Astrocyte of the spinal cord (primary cell): ENCODE measurements at regions not wholly inside any gene's neighbourhood (a gene's known extent, or its start where the extent isn't known, plus 50 kb on each side); places are given as distances from the start of the nearest gene placed in this dataset.
A peak's percentile ranks its signal among the peaks of the same experiment; 100 is the strongest.

Experiments
- DNase-seq: peaks from one replicate; pipeline ENCODE4 v3.0.0; 2011; ENCODE audit warnings: low read depth, low spot score
- H3K4me3 ChIP-seq: 2 replicates; pipeline ENCODE4 v1.5.1; 2011; ENCODE audit warnings: low read depth, mild to moderate bottlenecking, low read length, moderate library complexity
- CTCF ChIP-seq: IDR thresholded peaks from 2 replicates; pipeline ENCODE4 v1.5.1; 2012; ENCODE audit warnings: low read depth, mild to moderate bottlenecking, low read length, inconsistent platforms
- in situ Hi-C: cut with HindIII; loops from 2 replicates; pipeline ENCODE4 v1.10.0; 2017; ENCODE audit warnings: low sequenced_read_pairs

- in situ Hi-C loops = no loop called here
- H3K4me3 ChIP-seq = no peak overlapping the region
- TF ChIP-seq CTCF = no peak
- DNase-seq = no peak
Measured at GRCh38 chr11:28767574-28767973, 659.4 kb downstream of the METTL15 start.

DNA sequence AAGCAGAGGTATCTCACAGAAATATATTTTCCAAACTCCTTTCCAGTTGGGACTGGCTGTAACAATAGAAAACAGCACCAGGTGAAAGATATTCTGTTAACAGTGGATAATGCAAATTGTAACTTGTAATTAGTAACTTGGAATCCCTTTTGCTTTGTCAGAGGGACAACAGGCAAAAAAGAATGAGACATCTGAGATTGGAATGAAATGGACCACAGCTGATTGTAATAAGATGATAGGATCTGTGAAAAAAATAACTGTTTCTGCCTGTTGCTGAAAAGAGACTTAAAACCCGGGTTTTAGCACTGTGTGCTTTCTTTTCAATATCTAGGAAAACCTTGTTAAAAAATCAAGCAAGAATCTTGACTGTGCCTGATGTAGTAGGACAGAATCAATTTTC lies 655.7 kb downstream of the METTL15 start:
- in situ Hi-C loops = no loop called here
- no peak overlapping the region for H3K4me3 ChIP-seq
- DNase-seq = no peak
- no peak for TF ChIP-seq CTCF

GRCh38 chr11:28763151-28763550 lies 655.0 kb downstream of the METTL15 start:
- TF ChIP-seq CTCF = no peak
- in situ Hi-C loops = no loop called here
- H3K4me3 ChIP-seq = no peak overlapping the region
- no peak for DNase-seq

DNA sequence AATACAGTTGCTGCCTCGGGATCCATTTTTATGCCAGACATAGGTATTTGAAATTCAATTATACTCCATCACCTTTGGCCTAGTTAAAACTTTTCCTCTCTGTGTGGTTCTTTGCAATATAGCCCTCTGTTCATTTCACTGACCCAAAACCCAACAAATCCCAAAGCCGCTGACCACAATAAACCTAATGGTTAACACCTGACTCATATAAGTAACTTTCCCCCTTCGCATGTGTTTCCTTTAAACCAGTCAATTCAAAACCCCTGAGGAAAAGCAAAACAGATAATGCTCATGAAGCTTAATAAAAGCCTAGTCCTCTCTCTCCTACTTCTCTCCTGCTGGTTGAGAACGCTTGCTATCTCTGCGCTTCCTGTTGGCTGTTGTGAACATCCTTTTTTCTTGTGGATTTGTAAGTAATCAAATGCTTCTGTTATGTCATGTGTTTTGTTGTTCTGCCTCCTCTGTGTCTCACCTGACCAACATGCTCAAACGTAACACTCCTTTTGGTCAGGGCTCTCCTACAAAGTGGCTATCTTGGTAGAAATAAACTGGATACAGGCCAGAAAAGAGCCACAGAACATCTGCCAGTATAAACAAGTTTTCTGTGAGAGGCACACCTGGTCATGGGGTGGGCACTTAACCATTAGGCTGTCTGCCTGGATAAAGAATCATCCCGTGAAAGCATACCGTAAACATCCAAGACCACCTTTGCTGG lies 652.6 kb downstream of the METTL15 start:
- no peak overlapping the region for H3K4me3 ChIP-seq
- no peak for TF ChIP-seq CTCF
- peak; percentile 69 for DNase-seq
- in situ Hi-C loops = no loop called here

DNA sequence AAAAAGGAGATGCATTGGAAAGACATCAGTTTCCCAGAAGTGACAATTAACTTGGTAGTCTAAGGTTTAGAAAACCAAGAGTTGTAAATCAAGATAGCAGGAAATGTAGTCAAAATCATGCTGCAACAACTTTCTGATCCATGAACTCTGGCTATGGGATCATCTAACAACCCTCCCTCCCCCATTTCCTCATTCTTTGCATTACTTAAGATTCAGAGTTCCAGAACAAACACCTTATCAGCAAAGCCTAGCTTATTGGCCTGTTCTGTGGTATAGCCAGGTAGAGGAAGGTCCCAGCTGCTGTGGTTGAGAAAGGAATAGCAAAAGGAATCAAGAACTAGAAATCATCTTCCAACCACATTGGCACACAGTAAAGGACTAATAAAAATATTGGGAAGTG lies 651.1 kb downstream of the METTL15 start:
- DNase-seq = peak; percentile 31
- TF ChIP-seq CTCF = no peak
- H3K4me3 ChIP-seq = no peak overlapping the region
- in situ Hi-C loops = no loop called here

GRCh38 chr11:28757725-28758515 lies 649.7 kb downstream of the METTL15 start:
- in situ Hi-C loops = no loop called here
- DNase-seq = peak; percentile 81
- H3K4me3 ChIP-seq = no peak overlapping the region
- no peak for TF ChIP-seq CTCF
